Fibroblast of villous mesenchyme (primary cell): ENCODE measurements at regions not wholly inside any gene's neighbourhood (a gene's known extent, or its start where the extent isn't known, plus 50 kb on each side); places are given as distances from the start of the nearest gene placed in this dataset.

ENCODE experiments used
- DNase-seq: peaks from one replicate; pipeline ENCODE4 v3.0.0-alpha.2; 2010; ENCODE audit warnings: low read depth
- H3K4me3 ChIP-seq: 2 replicates; pipeline ENCODE4 v1.5.1; 2011; ENCODE audit warnings: low read depth, mild to moderate bottlenecking, low read length
- TF ChIP-seq, protein P1 (sequence below): IDR thresholded peaks from 2 replicates; pipeline ENCODE4 v1.5.1; 2012; ENCODE audit warnings: low read depth, mild to moderate bottlenecking, low read length; ENCODE audit not compliant: insufficient read depth

GRCh38 chr7:130881799-130882141, 147.8 kb upstream of the KLF14 start:
- no peak overlapping the region for H3K4me3 ChIP-seq
- TF ChIP-seq, protein P1, sequence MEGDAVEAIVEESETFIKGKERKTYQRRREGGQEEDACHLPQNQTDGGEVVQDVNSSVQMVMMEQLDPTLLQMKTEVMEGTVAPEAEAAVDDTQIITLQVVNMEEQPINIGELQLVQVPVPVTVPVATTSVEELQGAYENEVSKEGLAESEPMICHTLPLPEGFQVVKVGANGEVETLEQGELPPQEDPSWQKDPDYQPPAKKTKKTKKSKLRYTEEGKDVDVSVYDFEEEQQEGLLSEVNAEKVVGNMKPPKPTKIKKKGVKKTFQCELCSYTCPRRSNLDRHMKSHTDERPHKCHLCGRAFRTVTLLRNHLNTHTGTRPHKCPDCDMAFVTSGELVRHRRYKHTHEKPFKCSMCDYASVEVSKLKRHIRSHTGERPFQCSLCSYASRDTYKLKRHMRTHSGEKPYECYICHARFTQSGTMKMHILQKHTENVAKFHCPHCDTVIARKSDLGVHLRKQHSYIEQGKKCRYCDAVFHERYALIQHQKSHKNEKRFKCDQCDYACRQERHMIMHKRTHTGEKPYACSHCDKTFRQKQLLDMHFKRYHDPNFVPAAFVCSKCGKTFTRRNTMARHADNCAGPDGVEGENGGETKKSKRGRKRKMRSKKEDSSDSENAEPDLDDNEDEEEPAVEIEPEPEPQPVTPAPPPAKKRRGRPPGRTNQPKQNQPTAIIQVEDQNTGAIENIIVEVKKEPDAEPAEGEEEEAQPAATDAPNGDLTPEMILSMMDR: no peak
- DNase-seq: no peak

- TF ChIP-seq, protein P1: no peak
- DNase-seq: no peak
- H3K4me3 ChIP-seq: no peak overlapping the region
Measured at GRCh38 chr7:130882396-130882795, 148.4 kb upstream of the KLF14 start.

- no peak for DNase-seq
- TF ChIP-seq, protein P1: no peak
- H3K4me3 ChIP-seq: no peak overlapping the region
Measured at GRCh38 chr7:130883928-130884327, 149.9 kb upstream of the KLF14 start.

GRCh38 chr7:130884437-130885417, 150.7 kb upstream of the KLF14 start:
- TF ChIP-seq, protein P1: no peak
- peak; percentile 70 for DNase-seq
- no peak overlapping the region for H3K4me3 ChIP-seq

GRCh38 chr7:130886438-130887135, 152.6 kb upstream of the KLF14 start:
- H3K4me3 ChIP-seq: no peak overlapping the region

DNA sequence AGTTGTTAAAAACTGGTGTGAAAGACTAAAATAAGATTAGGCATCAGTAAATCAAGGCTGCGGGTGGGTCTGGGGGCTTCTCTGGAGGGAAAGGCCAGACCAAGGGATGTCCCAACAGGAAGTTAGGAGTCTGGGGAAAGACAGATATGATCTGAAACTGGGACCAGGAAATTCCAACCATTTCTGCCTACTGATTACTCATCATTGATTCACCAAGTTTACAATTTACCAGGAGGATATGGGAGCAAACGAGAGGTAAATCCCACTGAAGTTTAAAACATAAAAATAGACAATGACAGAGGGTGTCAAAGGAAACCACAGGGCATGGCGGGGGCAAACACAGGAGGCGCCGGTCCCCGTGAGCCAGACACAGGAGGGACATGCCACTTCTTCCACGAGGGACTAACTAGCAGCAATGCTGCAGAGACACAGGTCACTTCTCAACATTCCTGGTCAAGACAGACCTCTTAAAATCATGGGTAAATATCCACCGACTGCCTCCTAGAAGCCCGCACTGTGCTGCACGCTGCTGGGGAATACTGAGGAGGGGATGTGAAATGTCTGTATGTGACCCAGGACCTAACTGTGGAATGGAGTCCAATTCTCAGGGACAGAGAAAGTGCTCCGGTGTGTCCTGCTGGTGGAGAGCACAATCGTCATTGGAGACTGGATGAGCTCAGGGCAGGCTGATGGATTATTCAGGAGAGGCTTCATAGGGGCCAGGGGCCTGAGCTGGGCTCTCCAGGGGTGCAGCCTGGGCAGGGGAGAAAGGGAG, 153.4 kb upstream of the KLF14 start:
- peak; percentile 92 for DNase-seq
- TF ChIP-seq, protein P1: no peak
- no peak overlapping the region for H3K4me3 ChIP-seq

More at GRCh38 chr7:130886438-130887135, 152.6 kb upstream of the KLF14 start:
- peak; percentile 54 for DNase-seq
- TF ChIP-seq, protein P1: no peak
